H9 (cell line): ENCODE measurements at regions not wholly inside any gene's neighbourhood (a gene's known extent, or its start where the extent isn't known, plus 50 kb on each side); places are given as distances from the start of the nearest gene placed in this dataset.

Experiments used
- DNase-seq: peaks from one replicate; pipeline ENCODE4 v3.0.0-alpha.2; 2017
- H2AFZ ChIP-seq: one replicate; pipeline ENCODE4 v1.6.1; 2013; ENCODE audit warnings: mild to moderate bottlenecking, low read length, control low read depth, moderate library complexity
- H2AK5ac ChIP-seq: 2 replicates; pipeline ENCODE4 v1.6.1; 2013; ENCODE audit warnings: low read length, control low read depth, mixed read lengths; ENCODE audit not compliant: insufficient read length
- H2BK120ac ChIP-seq: one replicate; pipeline ENCODE4 v1.6.1; 2013; ENCODE audit warnings: low read depth, mild to moderate bottlenecking, low read length, control low read depth, inconsistent platforms; ENCODE audit not compliant: poor library complexity, severe bottlenecking
- H2BK12ac ChIP-seq: 2 replicates; pipeline ENCODE4 v1.6.1; 2013; ENCODE audit warnings: low read length, control low read depth, mixed read lengths, low read depth; ENCODE audit not compliant: insufficient read length
- H2BK15ac ChIP-seq: 2 replicates; pipeline ENCODE4 v1.6.1; 2013; ENCODE audit warnings: low read depth, low read length, control low read depth
- H2BK20ac ChIP-seq: one replicate; pipeline ENCODE4 v1.6.1; 2013; ENCODE audit warnings: low read depth, mild to moderate bottlenecking, low read length, control low read depth, inconsistent platforms; ENCODE audit not compliant: poor library complexity, severe bottlenecking
- H2BK5ac ChIP-seq: 2 replicates; pipeline ENCODE4 v1.6.1; 2013; ENCODE audit warnings: low read length, control low read depth, mixed read lengths; ENCODE audit not compliant: insufficient read length
- H3K14ac ChIP-seq: 2 replicates; pipeline ENCODE4 v1.6.1; 2013; ENCODE audit warnings: low read length, control low read depth; ENCODE audit not compliant: insufficient read depth
- H3K18ac ChIP-seq: 2 replicates; pipeline ENCODE4 v1.6.1; 2013; ENCODE audit warnings: low read depth, mild to moderate bottlenecking, mixed read lengths, low read length, control low read depth; ENCODE audit not compliant: insufficient read length
- H3K23ac ChIP-seq: 2 replicates; pipeline ENCODE4 v1.6.1; 2013; ENCODE audit warnings: low read length, control low read depth, mixed read lengths, low read depth; ENCODE audit not compliant: insufficient read length
- H3K23me2 ChIP-seq: 2 replicates; pipeline ENCODE4 v1.6.1; 2013; ENCODE audit warnings: low read depth, mild to moderate bottlenecking, mixed read lengths, low read length, control low read depth; ENCODE audit not compliant: insufficient read length, poor library complexity, severe bottlenecking
- H3K27ac ChIP-seq: 2 replicates; pipeline ENCODE4 v1.5.1; 2013; ENCODE audit warnings: low read length, control low read depth, mixed read lengths, low read depth; ENCODE audit not compliant: insufficient read length
- H3K27me3 ChIP-seq: 2 replicates; pipeline ENCODE4 v1.6.1; 2013; ENCODE audit warnings: low read length, control low read depth, inconsistent platforms; ENCODE audit not compliant: insufficient read depth
- H3K4ac ChIP-seq: 2 replicates; pipeline ENCODE4 v1.6.1; 2013; ENCODE audit warnings: low read depth, mild to moderate bottlenecking, control low read depth, inconsistent platforms, low read length, moderate library complexity
- H3K4me1 ChIP-seq: 2 replicates; pipeline ENCODE4 v1.6.1; 2013; ENCODE audit warnings: low read length, control low read depth, inconsistent platforms; ENCODE audit not compliant: insufficient read depth
- H3K4me2 ChIP-seq: 2 replicates; pipeline ENCODE4 v1.6.1; 2013; ENCODE audit warnings: low read length, control low read depth, mixed read lengths; ENCODE audit not compliant: insufficient read length, insufficient read depth
- H3K56ac ChIP-seq: 2 replicates; pipeline ENCODE4 v1.6.1; 2013; ENCODE audit warnings: low read depth, mild to moderate bottlenecking, mixed read lengths, low read length, control low read depth; ENCODE audit not compliant: insufficient read length
- H3K79me1 ChIP-seq: 2 replicates; pipeline ENCODE4 v1.6.1; 2013; ENCODE audit warnings: low read depth, mild to moderate bottlenecking, moderate library complexity, low read length, control low read depth, inconsistent platforms; ENCODE audit not compliant: insufficient read depth, poor library complexity, severe bottlenecking
- H3K79me2 ChIP-seq: 2 replicates; pipeline ENCODE4 v1.6.1; 2013; ENCODE audit warnings: low read length, control low read depth, inconsistent platforms; ENCODE audit not compliant: insufficient read depth
- H3K9ac ChIP-seq: 2 replicates; pipeline ENCODE4 v1.6.1; 2013; ENCODE audit warnings: low read length, control low read depth, mixed read lengths; ENCODE audit not compliant: insufficient read length; ENCODE audit errors: extremely low read depth
- H3K9me3 ChIP-seq: one replicate; pipeline ENCODE4 v1.6.1; 2013; ENCODE audit warnings: low read depth, low read length, inconsistent platforms; ENCODE audit not compliant: control insufficient read depth
- H3T11ph ChIP-seq: one replicate; pipeline ENCODE4 v1.6.1; 2013; ENCODE audit warnings: mild to moderate bottlenecking, low read length, control low read depth, inconsistent platforms
- H4K20me1 ChIP-seq: one replicate; pipeline ENCODE4 v1.6.1; 2013; ENCODE audit not compliant: control insufficient read depth, insufficient read length, insufficient read depth
- H4K5ac ChIP-seq: 2 replicates; pipeline ENCODE4 v1.6.1; 2013; ENCODE audit warnings: low read depth, mild to moderate bottlenecking, mixed read lengths, low read length, control low read depth; ENCODE audit not compliant: insufficient read length
- H4K8ac ChIP-seq: replicated peaks from 2 replicates; pipeline ENCODE4 v1.6.1; 2013; ENCODE audit warnings: low read length, control low read depth, mixed read lengths, low read depth; ENCODE audit not compliant: insufficient read length
- H4K91ac ChIP-seq: 2 replicates; pipeline ENCODE4 v1.6.1; 2013; ENCODE audit warnings: low read depth, mild to moderate bottlenecking, moderate library complexity, mixed read lengths, low read length, control low read depth; ENCODE audit not compliant: insufficient read length
- H3K27ac Mint-ChIP-seq, 3 experiments: 2 replicates in 2 of 3; 3 replicates in 1 of 3; pipeline ENCODE4 v1.8.0; 2020 to 2021; ENCODE audit warnings: mixed read lengths in 3 of 3, mild to moderate bottlenecking in 1 of 3, moderate library complexity in 1 of 3
- H3K27me3 Mint-ChIP-seq: 2 replicates; pipeline ENCODE4 v1.8.0; 2021; ENCODE audit warnings: low read depth, mild to moderate bottlenecking, moderate library complexity, mixed read lengths
- H3K36me3 Mint-ChIP-seq, 3 experiments: 2 replicates in 2 of 3; 3 replicates in 1 of 3; pipeline ENCODE4 v1.8.0; 2020 to 2021; ENCODE audit warnings: low read depth in 3 of 3, mixed read lengths in 3 of 3; ENCODE audit not compliant: insufficient read depth in 1 of 3
- H3K4me1 Mint-ChIP-seq, 2 experiments: 2 replicates each; pipeline ENCODE4 v1.8.0; 2020; ENCODE audit warnings: mixed read lengths in 2 of 2
- H3K4me3 Mint-ChIP-seq, 2 experiments: 2 replicates in 1 of 2; 3 replicates in 1 of 2; pipeline ENCODE4 v1.8.0; 2020 to 2021; ENCODE audit warnings: mild to moderate bottlenecking in 2 of 2, mixed read lengths in 2 of 2, moderate library complexity in 1 of 2
- H3K9me3 Mint-ChIP-seq, 2 experiments: 2 replicates in 1 of 2; 3 replicates in 1 of 2; pipeline ENCODE4 v1.8.0; 2020; ENCODE audit warnings: mild to moderate bottlenecking in 2 of 2, mixed read lengths in 2 of 2, moderate library complexity in 1 of 2
- WGBS: extraction: QIAGEN DNeasy Blood & Tissue Kit; methylation state at CpG from one replicate; pipeline ENCODE4 v1.1.7; 2013; ENCODE audit warnings: missing lambda C conversion rate, low lambda C conversion rate, mixed read lengths; ENCODE audit not compliant: insufficient read length; ENCODE audit errors: extremely low coverage; 5-methylcytosine and 5-hydroxymethylcytosine counted together
- TF ChIP-seq, protein P1 (sequence below): fragments of 200-600 bp; sonication (generic); conservative IDR thresholded peaks from 3 replicates; pipeline ENCODE4 v1.8.0; 2021; ENCODE audit warnings: antibody characterized with exemption, mild to moderate bottlenecking

DNA sequence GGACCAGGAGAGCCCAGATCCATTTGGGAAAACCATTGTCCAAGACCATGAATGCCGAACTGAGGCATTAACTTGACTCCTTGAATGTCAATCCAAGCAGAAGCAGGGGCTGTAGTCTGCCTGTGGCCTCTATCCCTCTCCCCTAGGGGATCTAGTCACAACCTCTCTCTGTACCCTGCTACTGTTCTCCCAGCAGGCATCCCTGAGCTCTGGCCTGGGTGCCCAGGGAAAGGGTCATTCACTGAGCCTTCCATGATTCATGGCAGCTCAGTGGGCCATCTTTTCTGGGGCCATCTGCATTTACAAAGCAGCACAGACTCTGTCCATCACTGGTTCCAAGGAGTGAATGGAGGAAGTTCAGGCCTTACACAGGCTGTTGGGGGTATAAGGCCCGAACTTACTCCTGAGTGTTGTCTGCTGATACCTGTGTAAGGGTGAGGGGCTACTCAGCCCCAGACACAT is 151.8 kb downstream of the ZFP36L2 start:
- no peak overlapping the region for H3K4me3 Mint-ChIP-seq
- no CpG with 5 or more reads among the region's 2 CpGs for WGBS
- H3K23ac ChIP-seq, result no peak overlapping the region
- H3K27me3 ChIP-seq, result no peaks in the 10 kb centered on the region
- no peak overlapping the region for H3K14ac ChIP-seq
- no peak overlapping the region for H3K27ac ChIP-seq
- H3K4me1 Mint-ChIP-seq, result peaks cover 4 to 10% of the 10 kb centered on the region in 2 experiments; a peak in 3 of 4 replicates
- H3K27ac Mint-ChIP-seq, result no peak overlapping the region
- no peak overlapping the region for H4K8ac ChIP-seq
- no peak overlapping the region for H2BK15ac ChIP-seq
- no peak overlapping the region for H3K56ac ChIP-seq
- H2BK20ac ChIP-seq, result no peak overlapping the region
- H3K18ac ChIP-seq, result no peak overlapping the region
- no peaks in the 10 kb centered on the region for H3K4me1 ChIP-seq
- TF ChIP-seq, protein P1, sequence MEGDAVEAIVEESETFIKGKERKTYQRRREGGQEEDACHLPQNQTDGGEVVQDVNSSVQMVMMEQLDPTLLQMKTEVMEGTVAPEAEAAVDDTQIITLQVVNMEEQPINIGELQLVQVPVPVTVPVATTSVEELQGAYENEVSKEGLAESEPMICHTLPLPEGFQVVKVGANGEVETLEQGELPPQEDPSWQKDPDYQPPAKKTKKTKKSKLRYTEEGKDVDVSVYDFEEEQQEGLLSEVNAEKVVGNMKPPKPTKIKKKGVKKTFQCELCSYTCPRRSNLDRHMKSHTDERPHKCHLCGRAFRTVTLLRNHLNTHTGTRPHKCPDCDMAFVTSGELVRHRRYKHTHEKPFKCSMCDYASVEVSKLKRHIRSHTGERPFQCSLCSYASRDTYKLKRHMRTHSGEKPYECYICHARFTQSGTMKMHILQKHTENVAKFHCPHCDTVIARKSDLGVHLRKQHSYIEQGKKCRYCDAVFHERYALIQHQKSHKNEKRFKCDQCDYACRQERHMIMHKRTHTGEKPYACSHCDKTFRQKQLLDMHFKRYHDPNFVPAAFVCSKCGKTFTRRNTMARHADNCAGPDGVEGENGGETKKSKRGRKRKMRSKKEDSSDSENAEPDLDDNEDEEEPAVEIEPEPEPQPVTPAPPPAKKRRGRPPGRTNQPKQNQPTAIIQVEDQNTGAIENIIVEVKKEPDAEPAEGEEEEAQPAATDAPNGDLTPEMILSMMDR, result no peak
- H2BK5ac ChIP-seq, result no peak overlapping the region
- DNase-seq, result no peak
- H2AK5ac ChIP-seq, result no peak overlapping the region
- H3K79me1 ChIP-seq, result no peaks in the 10 kb centered on the region
- no peaks in the 10 kb centered on the region for H3K9me3 Mint-ChIP-seq
- H3K27me3 Mint-ChIP-seq, result peaks cover 12% of the 10 kb centered on the region
- no peak overlapping the region for H2BK120ac ChIP-seq
- no peaks in the 10 kb centered on the region for H3K79me2 ChIP-seq
- no peak overlapping the region for H3K4me2 ChIP-seq
- H4K5ac ChIP-seq, result no peak overlapping the region
- H3K9me3 ChIP-seq, result no peaks in the 10 kb centered on the region
- no peak overlapping the region for H3T11ph ChIP-seq
- no peaks in the 10 kb centered on the region for H3K36me3 Mint-ChIP-seq
- H3K9ac ChIP-seq, result no peak overlapping the region
- no peaks in the 10 kb centered on the region for H4K20me1 ChIP-seq
- H3K4ac ChIP-seq, result no peak overlapping the region
- H2AFZ ChIP-seq, result no peak overlapping the region
- H3K23me2 ChIP-seq, result no peaks in the 10 kb centered on the region
- H2BK12ac ChIP-seq, result no peak overlapping the region
- H4K91ac ChIP-seq, result no peak overlapping the region
